NOMO-1 treated with dmso at 0.1 percent for 144 hours (cell line): ENCODE measurements at regions not wholly inside any gene's neighbourhood (a gene's known extent, or its start where the extent isn't known, plus 50 kb on each side); places are given as distances from the start of the nearest gene placed in this dataset.
"Not testable (repeated sequence)": the region's sequence is repeated elsewhere in the genome, so short reads cannot be mapped to it uniquely, and the experiment has no call there.

Experiments
- DNase-seq: peaks from one replicate; lab custom pipeline; 2025; ENCODE audit not compliant: unreplicated experiment; lab: John Stamatoyannopoulos, UW

DNA sequence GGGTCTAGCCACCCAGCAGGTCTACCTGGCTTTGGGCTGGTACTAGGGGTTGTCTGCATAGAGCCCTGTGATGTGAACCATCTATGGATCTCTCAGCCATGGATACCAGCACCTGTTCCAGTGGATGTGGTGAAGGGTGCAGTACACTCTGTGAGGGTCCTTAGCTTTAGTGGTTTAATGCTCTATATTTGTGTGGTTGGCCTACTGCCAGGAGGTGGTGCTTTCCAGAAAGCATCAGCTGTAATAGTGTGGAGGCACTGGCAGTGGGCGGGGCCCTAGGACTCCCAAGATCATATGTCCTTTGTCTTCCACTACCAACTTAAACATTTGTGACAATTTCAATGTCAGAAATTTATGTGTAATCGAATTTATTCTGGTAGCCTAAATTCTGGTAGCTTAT is 1065.1 kb downstream of the RPIA start:
- not testable (repeated sequence) for DNase-seq

DNA sequence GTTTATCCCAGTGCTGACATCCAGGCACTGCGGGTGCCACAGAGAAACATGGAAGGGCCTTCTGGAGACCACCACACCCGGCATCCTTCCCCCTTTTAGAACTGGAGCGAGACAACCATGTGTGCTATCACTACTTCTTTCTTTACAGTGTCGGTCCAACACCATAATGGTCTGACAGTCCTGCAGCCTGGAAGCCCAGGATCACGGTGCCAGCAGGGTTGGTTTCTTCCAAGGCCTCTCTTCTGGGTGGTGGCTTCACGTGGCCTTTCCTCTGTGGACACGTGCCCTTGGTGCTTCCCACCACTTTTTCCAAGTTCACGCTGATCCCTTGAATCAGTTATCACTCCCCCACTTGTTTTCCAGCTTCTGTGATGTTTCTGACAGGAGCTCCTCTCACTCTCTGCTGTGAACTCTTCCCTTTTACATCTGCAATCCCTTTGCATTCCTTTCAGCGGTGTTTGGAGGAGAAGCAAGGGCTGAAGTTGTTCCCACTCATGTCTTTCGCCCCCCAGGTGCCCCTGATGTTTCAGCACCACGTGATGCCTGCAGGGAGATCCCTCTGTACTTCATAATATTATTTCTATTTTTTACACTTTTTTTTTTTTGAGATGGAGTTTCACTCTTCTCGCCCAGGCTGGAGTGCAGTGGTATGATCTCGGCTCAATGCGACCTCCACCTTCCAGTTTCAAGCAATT is 1067.0 kb downstream of the RPIA start:
- DNase-seq = not testable (repeated sequence)

DNA sequence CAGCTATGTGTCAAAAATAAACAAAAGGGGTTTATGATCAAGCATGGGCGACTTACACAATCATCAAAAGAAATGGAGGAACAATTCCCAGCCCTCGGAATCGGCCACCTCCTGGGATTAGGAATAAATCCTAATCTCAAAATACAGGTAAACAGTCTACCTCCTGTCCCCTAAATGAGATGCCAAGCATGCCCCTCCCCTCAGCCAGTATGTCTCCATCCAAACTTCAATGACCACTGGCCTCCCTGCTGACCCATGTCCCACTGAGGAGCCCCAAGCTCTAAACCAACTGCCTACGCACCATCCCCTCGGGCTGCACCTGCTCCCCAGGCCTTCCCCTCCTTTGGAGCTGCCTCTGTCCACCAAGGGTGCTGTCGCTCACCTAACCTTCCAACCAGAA is 1069.3 kb downstream of the RPIA start:
- DNase-seq = not testable (repeated sequence)

- not testable (repeated sequence) for DNase-seq
Observed at GRCh38 chr2:89761171-89761570, 1069.7 kb downstream of the RPIA start.

DNA sequence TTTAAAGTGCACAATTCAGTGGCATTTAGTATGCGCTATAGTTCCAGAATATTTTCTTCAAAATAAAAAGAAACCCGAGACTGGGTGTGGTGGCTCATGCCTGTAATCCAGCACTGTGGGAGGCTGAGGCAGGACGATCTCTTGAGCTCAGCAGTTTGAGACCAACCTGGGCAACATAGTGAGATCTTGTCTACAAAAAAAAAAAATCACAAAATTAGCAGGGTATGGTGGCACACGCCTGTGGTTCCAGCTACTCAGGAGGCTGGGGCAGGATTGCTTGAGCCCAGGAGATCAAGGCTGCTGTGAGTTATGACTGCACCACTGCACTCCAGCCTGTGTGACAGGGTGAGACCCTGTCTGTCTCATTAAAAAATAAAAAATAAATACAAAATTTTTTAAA is 1070.4 kb downstream of the RPIA start:
- not testable (repeated sequence) for DNase-seq

- not testable (repeated sequence) for DNase-seq
Observed at GRCh38 chr2:89762461-89763253, 1071.2 kb downstream of the RPIA start.

DNA sequence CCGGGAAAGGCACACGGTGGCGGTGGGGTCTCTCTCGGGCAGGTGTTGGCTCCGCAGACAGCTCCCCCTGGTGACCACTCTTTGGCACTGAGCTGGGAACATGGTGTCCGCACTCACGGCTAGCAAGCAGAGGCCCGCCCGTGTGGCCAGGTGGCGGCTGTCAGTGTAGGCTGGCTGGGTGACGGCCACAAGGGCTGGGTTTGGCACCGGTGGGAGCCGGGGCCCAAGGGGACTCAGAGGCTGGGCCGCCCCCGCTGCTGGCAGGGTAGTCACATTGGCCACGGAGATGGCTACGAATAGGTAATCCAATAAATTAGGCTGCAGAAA is 1071.7 kb downstream of the RPIA start:
- no peak for DNase-seq

DNA sequence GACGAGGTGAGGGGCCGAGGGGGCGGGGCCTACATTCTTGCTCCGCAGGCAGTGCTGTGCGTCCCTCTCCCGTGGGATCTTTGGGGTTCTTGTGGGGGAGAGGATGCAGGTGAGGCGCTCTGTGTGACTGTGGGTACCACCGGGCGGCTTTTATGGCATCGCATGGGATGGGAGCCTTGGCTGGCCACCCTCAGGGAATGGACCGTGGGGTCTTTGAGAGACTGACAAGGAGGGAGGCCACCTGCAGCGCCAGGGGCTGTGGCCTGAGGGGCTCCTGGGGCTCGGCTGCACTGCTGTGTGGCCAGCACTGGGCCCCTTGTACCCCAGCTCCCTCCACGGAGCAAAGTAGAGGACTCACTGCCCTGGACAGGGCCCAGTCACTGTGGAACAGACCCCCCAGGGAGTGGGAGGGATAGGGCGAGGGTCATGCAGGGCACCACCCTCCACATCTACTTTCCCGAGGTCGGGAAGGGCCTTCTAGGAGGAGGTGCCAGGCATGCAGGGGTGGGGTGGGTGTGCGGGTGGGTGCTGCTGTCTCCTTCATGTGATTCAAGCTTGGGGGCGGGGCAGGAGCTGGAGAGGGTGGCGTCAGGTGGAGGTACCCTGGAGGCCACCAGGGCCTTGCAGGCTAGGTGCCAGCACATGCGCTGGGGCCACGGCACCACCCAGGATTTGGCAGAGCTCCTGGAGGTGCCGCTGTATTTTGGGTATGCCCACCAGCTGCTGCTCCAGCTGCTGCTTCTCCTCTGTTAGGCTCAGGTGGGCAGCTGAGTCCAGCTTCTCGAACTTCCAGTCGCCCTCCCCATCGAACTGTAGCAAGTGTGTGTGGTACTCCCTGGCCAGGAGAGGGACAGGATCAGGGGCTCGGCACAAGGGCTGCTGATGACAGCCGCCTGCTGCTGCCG is 1072.4 kb downstream of the RPIA start:
- DNase-seq = no peak

- not testable (repeated sequence) for DNase-seq
Observed at GRCh38 chr2:89764571-89765360, 1073.3 kb downstream of the RPIA start.

DNA sequence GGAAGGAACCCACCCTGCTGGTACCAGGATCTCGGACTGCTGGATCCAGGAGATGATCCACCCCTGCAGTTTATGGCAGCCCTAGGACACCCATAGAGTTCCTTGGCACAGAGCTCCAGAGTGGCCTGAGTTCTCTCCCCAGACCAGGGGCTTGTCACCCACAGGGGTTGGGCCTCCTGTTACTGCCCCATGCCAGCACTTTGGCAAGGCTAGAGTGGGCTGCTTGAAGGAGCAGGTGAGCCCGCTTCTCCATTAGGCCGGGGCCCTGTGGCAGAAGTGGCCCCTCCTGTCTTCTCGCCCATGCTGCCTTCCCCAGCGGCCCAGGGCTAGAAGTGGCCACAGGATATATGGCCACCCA is 1073.9 kb downstream of the RPIA start:
- DNase-seq = not testable (repeated sequence)

DNA sequence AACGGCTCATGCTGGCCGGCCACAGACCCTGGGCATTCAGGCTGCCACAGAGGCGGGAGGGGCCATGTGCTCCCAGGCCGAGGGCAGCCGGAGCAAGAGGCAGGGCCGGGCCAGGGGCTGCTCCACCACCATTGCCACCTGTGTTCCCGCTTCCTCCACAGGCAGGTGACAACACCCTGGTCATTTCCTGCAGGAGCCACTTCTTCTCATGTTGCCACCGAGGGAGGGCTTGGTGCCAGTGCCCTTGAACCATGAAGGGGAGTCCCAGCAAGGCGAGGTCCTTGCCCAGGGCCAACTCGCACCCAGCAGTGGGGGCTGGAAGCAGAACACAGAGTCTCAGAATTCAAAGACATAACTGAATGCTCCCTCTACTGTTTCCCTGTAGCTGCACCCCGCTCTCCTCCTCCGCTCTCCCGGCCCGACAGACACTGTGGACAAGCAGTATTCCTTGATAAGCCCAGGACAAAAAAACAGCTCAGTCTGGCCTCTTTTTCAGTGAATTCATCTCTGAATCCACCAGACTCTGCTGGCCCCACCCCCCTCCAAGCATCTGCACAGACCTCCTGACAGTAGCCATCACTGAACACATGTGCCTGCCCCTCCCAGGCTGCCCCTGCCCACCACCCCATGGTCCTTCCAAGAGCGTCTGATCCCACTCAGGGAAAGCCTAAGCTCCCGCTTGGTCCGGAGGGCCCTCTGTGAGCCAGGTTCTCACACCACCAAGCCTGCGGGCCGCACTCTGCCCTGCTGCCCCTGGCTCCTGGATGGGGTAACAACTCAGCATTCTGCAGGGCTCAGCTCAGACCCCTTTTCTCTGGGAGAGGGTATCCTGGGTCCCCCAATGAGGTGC is 1074.9 kb downstream of the RPIA start:
- DNase-seq = not testable (repeated sequence)

GRCh38 chr2:89767058-89767457 is 1075.6 kb downstream of the RPIA start:
- not testable (repeated sequence) for DNase-seq

DNA sequence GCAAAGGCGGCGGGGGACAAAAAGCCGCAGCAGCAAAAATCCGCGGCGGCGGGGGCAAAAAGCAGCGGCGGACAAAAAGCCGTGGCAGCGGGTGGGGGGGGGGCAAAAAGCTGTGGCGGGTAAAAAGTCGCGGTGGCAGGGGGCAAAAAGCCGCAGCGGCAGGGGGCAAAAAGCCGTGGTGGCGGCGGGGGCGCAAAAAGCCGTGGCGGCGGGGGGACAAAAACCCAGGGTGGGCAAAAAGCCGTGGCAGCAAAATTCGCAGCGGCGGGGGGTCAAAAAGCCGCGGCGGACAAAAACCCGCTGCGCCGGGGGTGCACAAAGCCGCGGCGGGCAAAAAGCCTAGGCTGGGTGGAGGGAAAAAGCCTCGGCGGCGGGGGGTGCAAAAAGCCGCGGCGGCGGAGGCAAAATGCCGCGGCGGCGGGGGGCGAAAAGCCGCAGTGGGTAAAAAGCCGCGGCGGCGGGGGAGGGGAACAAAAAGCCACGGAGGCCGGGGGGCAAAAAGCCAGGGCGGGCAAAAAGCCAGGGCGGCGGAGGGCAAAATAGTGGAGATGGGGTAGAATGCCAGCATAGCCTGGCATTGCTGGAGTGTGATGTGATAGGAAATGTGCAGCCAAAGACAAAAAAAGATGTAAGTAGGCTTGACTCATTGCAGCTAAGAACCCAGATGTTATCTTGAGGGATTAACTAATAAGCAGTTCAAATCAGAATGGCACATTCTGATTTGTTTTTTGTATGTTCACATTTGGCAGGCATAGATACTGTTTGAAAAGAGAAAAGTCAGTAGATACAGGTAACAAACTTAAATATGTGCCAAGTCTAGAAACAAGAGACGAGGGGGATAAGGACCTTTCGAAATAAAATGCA is 1076.3 kb downstream of the RPIA start:
- no peak for DNase-seq

DNA sequence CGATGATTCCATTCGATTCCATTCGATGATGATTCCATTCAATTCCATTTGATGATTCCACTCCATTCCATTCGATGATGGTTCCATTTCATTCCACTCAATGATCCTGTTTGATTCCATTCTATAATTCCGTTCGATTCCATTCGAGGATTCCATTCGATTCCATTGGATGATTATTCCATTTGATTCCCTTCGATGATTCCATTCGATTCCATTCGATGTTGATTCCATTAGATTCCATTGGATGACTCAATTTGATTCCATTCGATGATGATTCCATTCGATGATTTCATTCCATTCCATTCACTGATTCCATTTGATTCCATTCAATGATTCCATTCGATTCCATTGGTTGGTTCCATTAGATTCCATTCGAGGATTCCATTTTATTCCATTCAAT is 1084.4 kb downstream of the RPIA start:
- no peak for DNase-seq

DNA sequence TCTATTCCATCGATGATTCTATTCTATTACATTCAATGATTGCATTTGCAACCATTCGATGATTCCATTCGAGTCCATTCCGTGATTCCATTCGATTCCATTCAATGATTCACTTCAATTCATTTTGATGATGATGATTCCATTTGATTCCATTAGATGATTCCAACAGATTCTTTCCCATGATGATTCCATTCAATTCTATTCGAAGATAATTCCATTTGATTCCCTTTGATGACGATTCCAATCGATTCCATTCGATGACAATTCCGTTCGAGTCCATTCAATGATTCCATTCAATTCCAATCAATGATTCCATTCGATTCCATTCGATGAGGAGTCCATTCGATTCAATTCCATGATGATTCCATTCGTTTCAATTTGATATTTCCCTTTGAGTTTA is 1088.8 kb downstream of the RPIA start:
- no peak for DNase-seq

DNA sequence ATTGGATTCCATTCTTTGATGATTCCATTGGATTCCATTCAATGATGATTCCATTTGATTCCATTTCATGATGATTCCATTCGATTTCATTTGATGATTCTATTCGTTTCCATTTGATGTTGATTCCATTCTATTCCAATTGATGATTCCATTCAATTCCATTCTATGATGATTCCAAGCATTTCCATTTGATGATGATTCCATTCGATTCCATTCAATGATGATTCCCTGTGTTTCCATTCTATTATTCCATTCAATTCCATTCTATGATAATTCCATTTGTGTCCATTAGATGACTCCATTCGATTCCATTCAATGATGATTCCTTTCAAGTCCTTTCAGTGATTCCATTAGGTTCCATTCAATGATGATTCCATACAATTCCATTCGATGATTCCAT is 1090.5 kb downstream of the RPIA start:
- no peak for DNase-seq

- DNase-seq = no peak
Observed at GRCh38 chr2:89784960-89785359, 1093.5 kb downstream of the RPIA start.

GRCh38 chr2:89785528-89785927 is 1094.1 kb downstream of the RPIA start:
- not testable (repeated sequence) for DNase-seq

DNA sequence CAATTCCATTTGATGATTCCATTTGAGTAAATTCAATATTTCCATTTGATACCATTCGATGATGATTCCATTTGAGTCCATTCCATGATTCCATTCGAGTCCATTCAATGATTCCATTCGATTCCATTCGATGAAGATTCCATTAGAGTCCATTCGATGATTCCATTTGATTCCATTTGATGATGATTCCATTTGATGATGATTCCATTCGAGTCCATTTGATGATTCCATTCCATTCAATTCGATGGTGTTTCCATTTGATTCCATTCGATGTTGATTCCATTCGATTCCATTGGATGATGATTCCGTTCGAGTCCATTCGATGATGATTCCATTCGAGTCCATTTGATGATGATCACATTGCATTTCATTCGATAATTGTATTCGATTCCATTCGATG is 1095.2 kb downstream of the RPIA start:
- not testable (repeated sequence) for DNase-seq
